ENCODE measurements at regions not wholly inside any gene's neighbourhood (a gene's known extent, or its start where the extent isn't known, plus 50 kb on each side); places are given as distances from the start of the nearest gene placed in this dataset.

DNA sequence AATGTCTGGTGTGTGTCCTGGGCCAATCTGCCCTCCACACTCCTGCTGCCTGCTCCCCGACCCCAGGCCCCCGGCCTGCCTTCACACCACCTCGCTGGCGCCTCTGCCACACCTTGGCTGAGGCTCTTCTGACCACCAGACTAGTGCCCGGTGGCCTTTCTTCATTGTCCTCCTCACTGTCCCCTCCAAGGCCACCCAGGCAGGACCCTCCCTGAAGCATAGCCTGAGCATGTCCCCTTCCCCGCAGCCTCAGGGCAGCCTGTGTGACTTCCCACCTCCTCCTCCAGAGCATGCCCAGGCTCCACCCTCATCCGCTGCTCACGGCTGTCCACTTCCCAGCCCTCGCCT is 154.6 kb downstream of the OLFM1 start:
- Histone ChIP-seq H3K27ac (ENCODE audit: extremely low read depth, low read depth, low read length) (no peak overlapping the region), H3K79me2 (ENCODE audit: control insufficient read depth, insufficient read depth, low read length) (no peaks in the 10 kb centered on the region), H3K9me1 (ENCODE audit: control insufficient read depth, insufficient read depth, low read length) (no peaks in the 10 kb centered on the region), H3K9me3 (replicated peaks; ENCODE audit: control insufficient read depth, insufficient read depth, low read depth, low read length) (no peaks in the 10 kb centered on the region), H3K4me3 (no peak overlapping the region), H3K36me3 (ENCODE audit: control insufficient read depth, insufficient read depth, low read length) (no peaks in the 10 kb centered on the region), H3K4me2 (ENCODE audit: insufficient read depth, low read length) (no peak overlapping the region), H3K27me3 (ENCODE audit: control insufficient read depth in 2 of 2, insufficient read depth in 2 of 2, low read length in 2 of 2) (peaks cover 13 to 85% of the 10 kb centered on the region in 2 experiments; a peak in 4 of 5 replicates), H3K4me1 (replicated peaks in 1 of 2; ENCODE audit: control insufficient read depth in 2 of 2, insufficient read depth in 2 of 2, low read length in 2 of 2) (no peaks in the 10 kb centered on the region), H2AFZ (ENCODE audit: low read depth, low read length) (no peak overlapping the region), H3K9ac (ENCODE audit: insufficient read depth in 1 of 2, low read depth in 2 of 2, low read length in 2 of 2) (no peak overlapping the region), H4K20me1 (replicated peaks; ENCODE audit: control insufficient read depth, insufficient read depth, low read length) (peaks cover 21% of the 10 kb centered on the region)
- in situ Hi-C loops (cut with MboI) (no loop called here), intact Hi-C loops (cut with micrococcal nuclease) (no loop called here)
- no peak for FAIRE-seq
- no peak for ATAC-seq
- POLR2A ChIA-PET: no interaction called here
- WGBS (ENCODE audit: insufficient coverage, low coverage, missing lambda C conversion rate): 8% methylated on average over 8 of the region's 9 CpGs
- no peak for DNase-seq (ENCODE audit: extremely low read depth in 1 of 4, low spot score in 3 of 4)
- no TSS peak for BruUV-seq (replicated peaks)
- TF ChIP-seq FOXP4 (CRISPR knock-in tag; IDR thresholded peaks at IDR 0.05; ENCODE audit: borderline replicate concordance) (no peak), ZNF124 (CRISPR knock-in tag; IDR thresholded peaks at IDR 0.05) (no peak), NFE2L1 (tag; IDR thresholded peaks at IDR 0.05; ENCODE audit: borderline replicate concordance, low read depth) (no peak), PHF20 (IDR thresholded peaks at IDR 0.05; ENCODE audit: partially characterized antibody) (no peak), CBX5 (IDR thresholded peaks at IDR 0.05; ENCODE audit: borderline replicate concordance, low read depth) (no peak)
- CTCF ChIA-PET (ENCODE audit: low intra/inter-chr PET ratio): no interaction called here

- H3K4me1 ChIP-seq (replicated peaks in 1 of 2; ENCODE audit: control insufficient read depth in 2 of 2, insufficient read depth in 2 of 2, low read length in 2 of 2): no peaks in the 10 kb centered on the region
- intact Hi-C loops (cut with micrococcal nuclease) (no loop called here), in situ Hi-C loops (cut with MboI) (no loop called here)
- FAIRE-seq (no peak), ATAC-seq (no peak), DNase-seq (ENCODE audit: extremely low read depth in 1 of 4, low spot score in 3 of 4) (no peak)
- no peak overlapping the region for H3K4me3 ChIP-seq
- no peaks in the 10 kb centered on the region for H3K79me2 ChIP-seq (ENCODE audit: control insufficient read depth, insufficient read depth, low read length)
- H3K36me3 ChIP-seq (ENCODE audit: control insufficient read depth, insufficient read depth, low read length): no peaks in the 10 kb centered on the region
- H2AFZ ChIP-seq (ENCODE audit: low read depth, low read length): no peak overlapping the region
- ChIA-PET POLR2A (no interaction called here), CTCF (ENCODE audit: low intra/inter-chr PET ratio) (no interaction called here)
- no TSS peak for BruUV-seq (replicated peaks)
- H3K4me2 ChIP-seq (ENCODE audit: insufficient read depth, low read length): no peak overlapping the region
- H3K9me3 ChIP-seq (replicated peaks; ENCODE audit: control insufficient read depth, insufficient read depth, low read depth, low read length): no peaks in the 10 kb centered on the region
- H3K9ac ChIP-seq (ENCODE audit: insufficient read depth in 1 of 2, low read depth in 2 of 2, low read length in 2 of 2): no peak overlapping the region
- no peak overlapping the region for H3K27ac ChIP-seq (ENCODE audit: extremely low read depth, low read depth, low read length)
- WGBS (ENCODE audit: insufficient coverage, low coverage, missing lambda C conversion rate): under 1% methylated on average over 9 of the region's 11 CpGs
- H4K20me1 ChIP-seq (replicated peaks; ENCODE audit: control insufficient read depth, insufficient read depth, low read length): peaks cover 21% of the 10 kb centered on the region
- peaks cover 13 to 89% of the 10 kb centered on the region in 2 experiments; a peak in 4 of 5 replicates for H3K27me3 ChIP-seq (ENCODE audit: control insufficient read depth in 2 of 2, insufficient read depth in 2 of 2, low read length in 2 of 2)
- H3K9me1 ChIP-seq (ENCODE audit: control insufficient read depth, insufficient read depth, low read length): no peaks in the 10 kb centered on the region
- TF ChIP-seq FUS (optimal IDR thresholded peaks at IDR 0.05; ENCODE audit: low read depth, low read length) (no peak), TBL1XR1 (IDR thresholded peaks at IDR 0.05; ENCODE audit: low read length in 2 of 2) (no peak), HMGN3 (IDR thresholded peaks at IDR 0.05; ENCODE audit: borderline replicate concordance, extremely low read depth, insufficient read length, low read depth, low read length) (no peak), ZNF232 (CRISPR knock-in tag; IDR thresholded peaks at IDR 0.05) (no peak), HDAC6 (IDR thresholded peaks at IDR 0.05; ENCODE audit: low read depth, low read length) (no peak), ZC3H11A (IDR thresholded peaks at IDR 0.05; ENCODE audit: low read depth, low read length) (no peak), ZBTB7A (IDR thresholded peaks at IDR 0.05; ENCODE audit: borderline replicate concordance, control insufficient read depth, low read depth, low read length) (no peak), ATF6 (CRISPR knock-in tag; IDR thresholded peaks at IDR 0.05) (no peak), ZNF586 (CRISPR knock-in tag; conservative IDR thresholded peaks at IDR 0.05) (no peak)
These were observed 154.9 kb downstream of the OLFM1 start for GRCh38 chr9:135242406-135242805.

Data from K562 (cell line).